AG08395 (cell line): ENCODE measurements at regions not wholly inside any gene's neighbourhood (a gene's known extent, or its start where the extent isn't known, plus 50 kb on each side); places are given as distances from the start of the nearest gene placed in this dataset.
"Not testable (repeated sequence)": the region's sequence is repeated elsewhere in the genome, so short reads cannot be mapped to it uniquely, and the experiment has no call there.

Source experiments
- DNase-seq: peaks from one replicate; pipeline ENCODE4 v3.0.0; 2012; ENCODE audit warnings: mixed read lengths, low spot score

DNA sequence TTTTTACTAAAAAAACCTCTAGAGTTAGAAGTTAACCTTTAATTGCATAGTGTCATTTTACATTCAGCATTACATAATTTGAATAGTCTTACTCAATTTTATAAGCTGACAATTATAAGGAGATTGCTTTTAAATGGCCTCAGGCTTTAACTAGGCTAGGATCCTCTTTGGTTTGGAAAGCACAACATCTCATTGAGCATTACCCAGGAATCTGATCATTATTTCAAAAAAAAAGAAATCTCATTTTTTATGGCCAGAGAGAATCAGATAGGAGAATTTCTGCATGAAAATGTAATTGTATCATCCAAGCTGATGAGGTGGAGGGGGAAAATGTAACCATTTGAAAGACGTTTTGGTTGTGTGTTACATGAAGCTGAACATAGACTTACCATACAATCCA is 324.9 kb upstream of the POT1 start:
- no peak for DNase-seq

DNA sequence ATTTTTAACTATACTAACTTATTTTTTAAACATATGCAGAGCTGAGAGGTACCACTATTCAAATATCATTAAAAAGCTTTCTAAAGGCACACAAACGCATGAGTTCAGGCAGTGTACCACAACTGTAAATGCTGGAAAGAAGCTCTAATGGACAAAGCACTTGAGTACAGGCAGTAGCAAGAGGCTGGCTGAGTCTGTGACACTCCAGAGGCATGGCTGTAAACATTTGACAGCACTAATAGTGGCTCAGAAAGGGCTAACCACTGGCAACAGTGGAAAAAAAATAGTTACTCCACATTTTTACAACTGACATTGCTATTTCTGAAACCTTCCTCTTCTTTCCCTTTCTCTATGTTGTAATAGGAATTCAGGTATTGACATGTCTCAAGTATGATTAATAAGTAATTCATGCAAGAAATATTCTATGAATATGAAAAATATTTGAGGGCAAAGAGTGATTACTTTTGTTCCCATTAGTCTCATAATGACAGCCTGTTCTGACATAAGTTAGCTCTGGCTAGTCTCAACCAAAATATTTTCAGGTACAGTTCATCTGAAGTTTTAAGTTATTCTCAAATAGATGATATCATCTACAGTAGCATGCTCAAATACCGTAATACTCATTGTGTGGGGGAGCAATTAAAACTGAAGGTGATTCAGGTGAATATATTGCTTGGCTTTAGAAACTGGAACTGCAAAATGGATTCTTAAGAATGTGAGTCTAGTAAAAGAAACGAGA is 324.0 kb upstream of the POT1 start:
- DNase-seq = no peak

DNA sequence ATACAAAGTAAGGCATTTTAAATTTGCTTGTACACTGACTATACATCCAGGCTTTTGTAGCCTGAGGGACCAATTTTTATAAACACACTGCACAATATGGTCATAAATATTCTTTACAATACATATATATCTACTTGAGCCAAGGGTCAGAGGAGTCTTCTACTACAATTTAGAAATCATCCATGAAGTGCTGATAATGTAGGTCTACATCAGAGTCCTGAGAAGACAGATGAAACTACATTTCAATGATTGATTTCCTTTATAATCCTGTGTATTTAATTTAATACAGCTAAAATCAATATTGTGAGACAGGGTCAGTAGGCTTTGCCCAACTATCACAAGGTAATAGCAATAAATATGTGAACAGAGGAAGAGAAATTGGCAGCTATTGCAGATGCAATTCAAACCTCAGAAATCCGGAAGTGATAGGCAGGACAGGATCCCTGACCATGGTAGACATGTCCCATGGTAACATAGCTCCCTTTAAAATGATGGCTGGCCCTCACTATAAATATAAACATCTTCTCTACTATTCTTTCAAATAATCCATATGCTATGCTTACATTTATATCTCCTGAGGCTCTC is 318.0 kb upstream of the POT1 start:
- DNase-seq = no peak

DNA sequence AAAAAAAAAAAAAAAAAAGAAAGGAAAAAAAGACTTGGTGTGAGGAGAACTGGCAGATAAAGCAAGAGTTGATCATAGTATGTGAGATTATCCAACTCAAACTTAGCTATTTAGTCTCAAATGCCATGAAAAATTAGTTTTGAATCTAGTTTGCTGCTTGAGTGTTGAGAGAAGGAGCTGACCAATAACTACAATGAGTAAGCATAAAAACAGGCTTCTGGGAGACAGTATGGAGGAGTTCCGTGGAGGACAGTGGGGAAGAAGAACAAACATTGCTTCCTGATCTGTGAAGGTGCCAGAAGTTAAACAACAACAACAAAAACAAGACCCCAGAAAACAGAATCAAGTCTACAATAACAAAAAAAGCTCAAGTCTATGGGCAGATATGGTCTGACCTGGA is 317.1 kb upstream of the POT1 start:
- DNase-seq = no peak

DNA sequence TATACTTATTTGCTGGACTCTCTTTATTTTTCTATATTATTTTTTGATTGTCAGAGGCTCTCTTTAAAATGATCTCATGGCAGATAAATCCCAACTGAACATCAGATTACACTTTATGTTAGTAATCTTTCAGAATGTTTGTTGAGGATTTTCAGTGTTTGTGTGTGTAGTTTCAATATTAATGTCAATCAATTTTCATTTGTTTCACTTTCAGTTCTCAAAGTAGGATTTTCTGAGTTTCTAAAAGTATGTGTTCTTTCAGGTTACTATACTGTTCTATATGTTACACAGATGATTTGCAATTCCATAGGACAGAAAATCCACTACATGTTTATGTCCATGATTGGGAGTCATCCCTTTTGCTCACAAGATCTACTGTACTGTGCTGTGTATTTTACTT is 311.9 kb upstream of the POT1 start:
- no peak for DNase-seq

DNA sequence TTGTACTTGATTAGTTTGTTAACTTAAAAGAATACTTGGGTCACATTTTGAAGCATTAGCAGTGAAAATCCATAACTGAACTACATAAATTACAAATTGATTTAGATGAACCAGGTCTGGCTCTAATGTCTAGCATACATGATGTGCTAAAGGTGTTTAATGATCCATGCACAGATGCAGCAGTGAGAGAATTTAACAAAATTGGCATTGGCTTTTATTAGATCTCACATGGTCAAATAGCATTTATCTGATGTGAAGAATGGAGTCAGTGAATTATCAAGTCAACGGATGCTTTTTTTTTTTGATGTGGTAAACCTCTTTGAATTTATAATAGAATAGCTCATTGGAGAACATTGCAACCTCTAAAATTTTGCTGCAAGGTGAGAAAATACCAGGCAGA is 293.0 kb upstream of the POT1 start:
- no peak for DNase-seq

DNA sequence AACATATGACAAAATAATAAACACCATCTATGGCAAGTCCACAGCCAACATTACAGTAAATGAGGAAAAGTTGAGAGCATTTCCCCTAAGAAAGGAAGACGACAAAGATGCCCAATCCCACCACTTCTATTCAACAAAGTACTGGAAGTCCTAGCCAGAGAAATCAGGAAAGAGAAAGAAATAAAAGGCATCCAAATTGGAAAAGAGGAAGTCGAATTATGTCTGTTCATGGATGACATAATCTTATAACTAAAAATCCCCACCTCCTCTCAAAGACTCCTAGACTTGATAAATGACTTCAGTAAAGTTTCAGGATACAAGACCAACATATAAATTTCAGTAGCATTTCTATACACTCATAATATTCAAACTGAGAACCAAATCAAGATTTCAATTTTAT is 288.5 kb upstream of the POT1 start:
- DNase-seq = no peak

DNA sequence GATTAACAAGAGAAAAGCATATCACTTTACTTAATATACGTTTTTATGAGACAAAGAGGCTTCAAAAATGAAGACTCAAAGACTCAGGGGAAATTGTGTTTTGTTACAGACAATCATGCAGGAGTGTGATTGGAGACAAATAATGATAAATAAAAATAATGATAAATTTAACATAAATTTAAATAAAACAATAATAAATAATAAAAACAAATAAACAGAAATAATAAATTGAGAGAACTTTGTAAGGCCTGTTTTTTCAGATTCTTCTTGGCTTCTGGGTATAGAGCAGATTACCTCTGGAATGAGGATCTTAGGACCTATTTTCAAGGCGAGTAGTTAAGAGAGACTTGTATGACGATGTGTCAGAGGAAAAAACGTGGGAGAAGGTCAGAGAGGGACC is 271.4 kb upstream of the POT1 start:
- DNase-seq = no peak

DNA sequence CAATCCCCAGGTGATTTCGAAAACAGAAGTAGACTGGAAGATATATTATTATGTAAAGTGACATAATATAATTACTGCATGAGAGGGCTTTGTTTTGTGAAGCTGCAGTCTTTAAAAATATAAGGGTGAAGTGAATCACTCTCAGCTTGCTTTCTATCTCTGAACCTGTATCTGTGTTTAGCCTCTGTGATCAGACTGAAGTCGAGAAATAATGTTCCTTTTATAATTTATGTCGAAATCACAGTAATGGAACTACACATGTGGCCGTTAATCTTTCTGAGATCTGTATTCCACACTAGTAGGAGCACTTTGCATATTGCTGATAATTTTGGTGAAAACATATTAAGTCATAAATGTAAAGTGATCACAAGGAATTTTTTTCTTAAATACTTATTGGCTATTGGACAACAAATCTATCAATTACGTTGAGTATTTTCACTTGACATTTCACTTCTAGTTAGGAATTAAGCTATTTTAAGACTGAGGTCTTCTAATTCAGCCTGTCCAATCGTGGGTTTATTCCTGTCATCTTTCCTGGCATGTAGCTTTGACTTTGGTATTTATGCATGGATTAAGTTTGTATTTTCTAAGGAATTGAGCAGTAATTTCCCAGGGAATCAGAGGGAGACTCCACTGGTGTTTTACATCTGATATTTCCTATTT is 268.2 kb upstream of the POT1 start:
- no peak for DNase-seq

DNA sequence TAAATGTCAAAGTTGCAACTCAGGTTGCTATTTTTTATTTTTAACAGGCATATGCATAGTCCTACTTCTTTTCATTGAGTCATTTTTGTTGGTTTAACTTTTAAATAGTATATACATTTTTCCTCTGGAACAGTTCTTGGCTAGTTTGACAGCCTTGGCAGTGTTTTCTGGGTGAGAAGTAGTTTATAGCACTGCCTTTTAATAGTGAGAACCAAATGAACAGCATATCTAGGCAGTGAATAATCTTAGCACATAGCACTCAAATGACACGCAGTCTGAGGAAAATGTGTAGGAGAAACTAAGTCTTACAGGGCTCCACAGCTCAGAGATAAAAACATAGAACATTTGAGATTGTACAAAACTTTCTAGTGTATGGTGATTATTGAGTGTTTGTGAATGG is 265.5 kb upstream of the POT1 start:
- no peak for DNase-seq

DNA sequence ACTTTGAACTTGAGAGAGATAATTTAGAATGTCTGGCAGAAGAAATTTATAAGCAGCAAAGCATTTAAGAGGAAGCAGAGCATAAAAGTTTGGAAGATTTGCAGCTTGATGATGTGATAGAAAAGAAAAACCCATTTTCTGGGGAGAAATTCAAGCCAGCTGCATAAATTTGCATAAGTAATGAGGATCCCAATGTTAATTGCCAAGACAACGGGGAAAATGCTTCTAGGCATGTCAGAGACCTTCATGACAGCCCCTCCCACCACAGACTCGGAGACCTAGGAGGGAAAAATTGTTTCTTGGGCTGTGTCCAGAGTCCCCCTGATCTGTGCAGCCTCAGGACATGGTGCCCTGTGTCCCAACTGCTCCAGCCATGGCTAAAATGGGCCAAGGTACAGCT is 263.6 kb upstream of the POT1 start:
- DNase-seq = no peak

DNA sequence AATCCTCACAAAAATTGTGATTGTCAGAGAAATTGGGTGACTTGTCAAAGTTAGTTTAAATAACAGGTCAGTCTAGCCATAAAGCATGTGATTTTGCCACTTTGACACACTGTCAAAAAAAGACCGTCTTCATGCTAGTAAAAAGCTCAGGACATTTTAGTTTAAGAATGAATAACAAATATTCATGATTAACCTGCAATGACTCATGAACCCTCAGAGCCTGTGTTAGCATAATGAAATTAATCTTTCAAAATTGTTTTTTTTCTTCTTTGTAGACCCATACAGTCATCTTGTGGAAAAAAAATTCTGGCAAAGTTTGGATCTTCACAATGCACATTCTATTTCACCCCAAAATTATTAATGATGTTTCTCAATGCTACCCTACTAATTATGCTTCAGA is 255.2 kb upstream of the POT1 start:
- DNase-seq = no peak

DNA sequence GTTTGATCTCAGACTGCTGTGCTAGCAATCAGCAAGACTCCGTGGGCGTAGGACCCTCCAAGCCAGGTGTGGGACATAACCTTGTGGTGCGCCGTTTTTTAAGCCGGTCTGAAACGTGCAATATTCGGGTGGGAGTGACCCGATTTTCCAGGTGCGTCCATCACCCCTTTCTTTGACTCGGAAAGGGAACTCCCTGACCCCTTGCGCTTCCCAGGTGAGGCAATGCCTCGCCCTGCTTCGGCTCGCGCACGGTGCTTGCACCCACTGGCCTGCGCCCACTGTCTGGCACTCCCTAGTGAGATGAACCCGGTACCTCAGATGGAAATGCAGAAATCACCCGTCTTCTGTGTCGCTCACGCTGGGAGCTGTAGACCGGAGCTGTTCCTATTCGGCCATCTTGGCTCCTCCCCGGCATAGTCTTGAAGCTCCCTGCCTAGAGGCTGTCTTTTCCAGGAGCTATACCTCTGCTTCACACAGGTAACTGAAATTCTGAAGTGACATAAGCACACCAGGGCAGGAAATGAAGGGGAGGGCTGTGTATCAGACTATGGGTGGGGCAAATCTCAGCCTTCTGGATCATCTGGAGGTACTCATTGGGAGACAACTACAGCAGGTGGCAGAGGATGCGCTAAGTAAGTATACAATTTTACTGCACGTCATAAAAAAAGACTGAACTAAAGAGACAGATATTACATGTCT is 252.1 kb upstream of the POT1 start:
- DNase-seq = not testable (repeated sequence)

DNA sequence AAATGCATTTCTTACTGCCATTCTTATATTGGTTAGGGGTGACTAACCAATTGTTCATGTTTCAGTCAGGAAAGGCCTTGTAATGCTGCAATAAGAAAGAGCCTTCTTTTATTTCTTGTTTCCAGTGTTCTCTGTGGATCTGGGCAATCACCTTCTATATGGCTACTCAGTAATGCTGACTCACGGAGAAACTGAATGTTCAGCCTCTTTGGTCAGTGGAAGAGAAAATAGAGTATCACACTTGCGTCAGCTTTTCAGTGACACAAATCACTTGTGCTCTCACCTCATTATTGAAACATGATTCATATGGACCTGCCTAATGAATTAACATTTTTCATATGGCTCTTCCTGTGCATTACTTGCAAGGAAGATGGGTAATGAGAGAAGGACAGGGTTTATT is 243.9 kb upstream of the POT1 start:
- DNase-seq = no peak

DNA sequence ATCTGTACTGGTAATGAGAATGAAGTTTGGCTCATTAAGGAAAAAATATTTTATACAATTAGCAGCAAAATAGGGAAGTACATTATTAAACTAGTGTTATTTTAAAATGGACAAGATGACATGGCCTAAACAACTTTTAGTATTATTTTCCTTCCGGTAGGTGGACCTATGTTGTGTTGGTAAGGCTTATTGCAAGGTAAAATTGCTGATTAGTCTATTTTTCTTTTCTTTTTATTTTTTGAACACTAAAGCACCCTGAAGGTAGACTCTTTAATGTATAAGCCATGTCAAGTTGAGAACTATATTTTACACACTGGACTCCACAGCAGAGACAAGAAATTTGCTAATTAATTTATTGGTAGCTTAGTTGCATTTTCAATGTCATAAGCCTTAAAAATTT is 239.5 kb upstream of the POT1 start:
- no peak for DNase-seq

DNA sequence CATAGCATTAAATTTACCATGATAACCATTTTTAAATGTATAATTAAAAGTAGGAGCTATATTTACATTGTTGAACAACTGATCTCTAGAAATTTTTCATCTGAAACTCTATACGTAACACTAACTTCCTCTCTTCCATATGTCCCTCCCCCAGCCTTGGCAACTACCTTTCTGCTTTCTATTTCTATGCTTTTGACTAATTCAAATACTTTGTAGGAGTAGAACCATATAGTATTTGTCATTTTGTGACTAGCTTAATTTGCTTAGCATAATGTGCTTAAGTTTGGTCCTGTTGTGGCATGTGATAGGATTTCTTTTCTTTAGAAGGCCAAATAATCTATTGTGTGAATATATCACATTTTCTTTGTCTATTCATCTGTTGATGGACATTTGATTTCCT is 225.3 kb upstream of the POT1 start:
- DNase-seq = no peak

DNA sequence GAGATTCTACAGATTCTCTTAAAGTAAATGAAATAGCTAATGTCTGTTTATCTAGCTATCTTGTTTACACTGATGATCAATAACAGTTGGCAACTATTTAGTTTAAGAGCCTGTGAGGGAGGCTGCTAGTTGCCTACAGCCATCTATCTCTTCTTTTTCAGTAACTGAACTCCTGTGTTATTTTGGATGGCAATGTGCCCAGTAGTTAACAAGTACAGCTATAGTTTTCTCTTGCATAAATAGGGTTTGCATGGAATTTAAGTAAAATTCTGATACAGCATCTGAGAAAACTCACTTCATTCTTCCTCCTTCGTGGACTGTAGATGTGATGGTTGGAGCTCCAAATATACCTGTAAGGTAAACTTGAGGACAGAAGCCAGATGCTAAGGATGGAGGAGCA is 219.5 kb upstream of the POT1 start:
- no peak for DNase-seq

DNA sequence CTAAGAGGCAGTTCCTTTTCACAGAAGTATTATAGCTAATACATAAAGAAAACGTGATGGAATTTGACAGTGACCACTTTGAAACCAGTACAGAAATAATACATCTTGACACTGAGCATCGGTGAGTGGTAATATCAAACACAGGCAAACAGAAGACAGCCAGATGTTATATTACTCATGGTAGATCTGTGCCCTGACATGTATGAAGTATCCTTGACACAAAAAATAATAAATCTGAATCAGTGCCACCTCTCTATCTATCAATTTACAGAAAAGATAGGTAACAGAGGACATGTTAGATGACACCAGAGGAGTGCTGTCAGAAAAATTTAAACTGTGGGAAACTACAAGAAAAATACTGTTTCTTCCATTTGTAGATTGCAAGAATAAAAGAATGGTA is 217.4 kb upstream of the POT1 start:
- DNase-seq = no peak

DNA sequence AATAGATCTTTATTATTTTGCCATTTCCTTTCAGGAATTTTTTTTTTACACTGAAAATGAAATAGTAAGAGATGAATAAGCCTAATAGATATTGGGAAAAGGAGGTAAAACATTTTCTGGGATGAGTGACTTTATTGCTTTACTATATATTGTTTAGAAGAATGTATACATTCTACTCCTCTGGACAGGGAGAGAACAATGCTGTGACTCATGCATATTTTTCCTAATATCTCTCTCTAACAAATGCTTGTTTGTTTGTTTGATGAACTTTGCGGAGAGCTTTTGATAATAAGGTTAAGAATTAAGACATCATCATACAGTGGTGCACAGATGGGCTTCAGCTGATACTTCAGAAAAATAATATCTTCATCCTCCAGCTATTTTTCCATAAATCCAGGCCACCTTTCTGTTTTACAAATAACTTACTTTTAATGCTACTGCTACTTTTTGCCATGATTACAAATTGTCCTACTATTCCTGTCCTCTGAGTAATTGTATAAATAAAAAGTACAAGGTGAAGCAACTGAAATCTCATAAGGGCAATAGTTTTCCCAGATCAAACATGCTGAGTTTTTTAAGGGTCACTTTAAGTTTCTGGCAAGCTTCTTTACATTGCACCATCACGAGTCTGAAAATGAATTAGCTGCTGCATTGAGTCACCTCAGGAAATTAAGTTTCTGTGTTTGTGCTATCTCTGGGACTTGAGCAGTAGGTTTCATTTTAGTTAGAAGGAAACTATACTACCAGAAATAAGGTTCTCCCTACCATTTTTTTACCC is 207.3 kb upstream of the POT1 start:
- DNase-seq = no peak

DNA sequence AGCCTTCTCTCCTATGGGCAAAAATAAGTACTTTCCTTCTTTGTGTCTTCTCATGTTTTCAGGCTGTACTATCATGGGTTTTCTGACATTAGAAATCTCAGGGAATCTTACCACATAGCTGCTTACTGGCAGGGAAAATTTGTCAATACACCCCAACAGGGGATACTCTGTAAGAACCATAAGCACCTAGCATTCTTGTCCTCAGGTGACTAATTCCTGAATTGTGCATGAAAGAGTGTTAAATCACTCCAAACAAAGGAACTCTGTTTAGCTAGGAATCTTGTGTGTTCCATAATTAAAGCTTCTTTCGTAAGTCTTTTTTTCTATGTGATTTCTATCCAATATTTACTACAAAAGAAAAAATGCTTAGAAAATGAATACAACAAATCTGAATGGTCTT is 206.7 kb upstream of the POT1 start:
- no peak for DNase-seq

DNA sequence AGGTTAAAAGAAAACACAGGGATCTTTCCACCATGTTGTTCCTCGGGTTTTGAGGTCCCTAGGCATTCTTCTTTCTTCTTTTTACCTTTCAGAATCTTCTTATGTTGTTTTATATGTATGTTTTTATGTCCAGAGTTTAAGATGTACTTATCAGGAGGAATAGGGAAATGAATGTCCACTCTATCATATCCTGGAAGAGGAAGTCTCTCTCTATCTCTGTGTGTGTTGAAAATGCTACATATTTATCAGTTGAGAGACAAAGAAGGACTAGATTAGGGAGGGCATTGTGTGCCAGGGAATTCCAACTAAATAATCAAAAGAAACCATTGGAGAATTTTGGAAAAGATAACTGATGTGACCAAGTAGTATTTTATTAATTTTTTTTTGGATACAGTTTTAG is 200.5 kb upstream of the POT1 start:
- no peak for DNase-seq

DNA sequence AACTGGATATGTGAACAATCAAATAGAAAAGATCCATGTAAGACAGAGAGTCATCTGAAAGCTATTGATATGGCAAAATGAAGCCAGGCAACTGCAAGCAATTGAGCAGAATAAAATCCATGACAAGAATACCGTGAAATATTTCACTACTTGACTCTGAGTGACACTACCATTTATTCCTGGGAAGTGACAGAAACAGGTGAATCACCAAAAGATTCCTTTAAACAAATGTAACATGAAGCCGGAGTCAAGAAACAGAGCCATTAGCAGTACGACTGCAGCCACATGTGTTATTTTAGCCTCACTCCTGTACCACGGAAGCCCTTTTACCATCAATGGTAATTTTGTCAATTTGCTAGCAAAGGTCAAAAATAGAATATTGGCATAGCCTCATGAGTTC is 197.7 kb upstream of the POT1 start:
- no peak for DNase-seq
